Right lobe of liver (tissue), 6 donors: ENCODE measurements at regions not wholly inside any gene's neighbourhood (a gene's known extent, or its start where the extent isn't known, plus 50 kb on each side); places are given as distances from the start of the nearest gene placed in this dataset.

Source experiments
- ATAC-seq, 4 donors: fragments of 200-7000 bp; cut with Tn5 transposase; one replicate each; pipeline ENCODE4 v1.9.1; 2020; ENCODE audit warnings: mild to moderate bottlenecking in 4 of 4, moderate library complexity in 4 of 4
- DNase-seq, 3 donors: peaks; one replicate each; pipeline ENCODE4 v3.0.0-alpha.2; 2020
- H3K27ac ChIP-seq, 3 donors: fragments of 200-600 bp; one replicate each; pipeline ENCODE4 v1.8.0; 2022
- H3K27me3 ChIP-seq, 2 donors: fragments of 200-600 bp; one replicate each; pipeline ENCODE4 v1.8.0; 2022
- H3K36me3 ChIP-seq, 4 donors: fragments of 200-600 bp; sonication (generic) in 1 of 4; one replicate each; pipeline versions ENCODE4 v1.5.1 to v1.8.0; 2017 to 2022; ENCODE audit warnings: control low read depth in 1 of 4
- H3K4me1 ChIP-seq, 4 donors: fragments of 200-600 bp; sonication (generic) in 1 of 4; one replicate each; pipeline versions ENCODE4 v1.5.1 to v1.8.0; 2017 to 2022; ENCODE audit warnings: control low read depth in 1 of 4
- H3K4me3 ChIP-seq, 3 donors: fragments of 200-600 bp; one replicate each; pipeline ENCODE4 v1.8.0; 2022
- H3K9me3 ChIP-seq, 4 donors: fragments of 200-600 bp; sonication (generic) in 1 of 4; one replicate each; pipeline versions ENCODE4 v1.5.1 to v1.8.0; 2017 to 2022; ENCODE audit warnings: control low read depth in 1 of 4
- POLR2A ChIP-seq: fragments of 450-650 bp; IDR thresholded peaks from one replicate; pipeline ENCODE4 v1.6.1; 2017; ENCODE audit warnings: antibody characterized with exemption, mild to moderate bottlenecking
- WGBS: methylation state at CpG from one replicate; pipeline ENCODE4 v1.1.6; 2018; ENCODE audit warnings: low coverage, low lambda C conversion rate; ENCODE audit not compliant: insufficient coverage; ENCODE audit errors: missing lambda C conversion rate; 5-methylcytosine and 5-hydroxymethylcytosine counted together
- intact Hi-C, 2 donors: fragments of 100-400 bp; cut with DNase I; formaldehyde crosslinking; loops; one replicate each; pipeline versions ENCODE4 v1.11.2 to v1.14.1; 2022
- TF ChIP-seq, protein P1 (sequence below), 4 donors: fragments of 200-600 bp in 3 of 4; fragments of 450-650 bp in 1 of 4; IDR thresholded peaks; one replicate each; pipeline versions ENCODE4 v1.5.1 to v1.8.0; 2016 to 2022; ENCODE audit warnings: antibody characterized with exemption in 4 of 4, mild to moderate bottlenecking in 2 of 4
- donor health status: DM: no; HTN: yes; CAD: no.
- donor health status: DM: no; HTN: no; CAD: no.
- donor health status: DM: no; HTN: no; CAD: no.
- donor health status: DM: no; HTN: yes; CAD: no.
- donor health status: DM: no; HTN: yes; CAD: no.

DNA sequence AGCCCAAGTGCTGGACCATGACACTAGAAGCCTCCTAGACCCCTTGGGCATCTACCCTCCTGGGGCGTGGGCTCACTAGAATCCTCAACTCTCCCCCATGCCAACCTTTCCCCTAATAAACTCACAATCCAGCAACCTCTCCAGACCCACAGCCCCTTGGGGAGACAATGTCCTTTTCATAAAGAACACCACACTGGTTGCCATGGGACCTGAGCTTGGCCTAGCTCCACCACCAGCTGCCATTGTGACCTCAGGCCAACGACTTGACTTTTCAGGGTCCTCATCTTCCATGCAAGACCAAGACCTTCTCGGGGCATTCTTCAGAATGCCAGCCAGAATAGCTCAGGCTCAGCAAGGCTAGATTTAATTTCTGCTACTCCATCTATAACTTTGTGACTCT lies 128.1 kb upstream of the NPAS2 start:
- intact Hi-C loops, result no loop called here
- no peak for ATAC-seq
- H3K4me1 ChIP-seq, result no peaks in the 10 kb centered on the region
- H3K36me3 ChIP-seq, result no peaks in the 10 kb centered on the region
- 60% methylated on average over 1 of the region's 3 CpGs for WGBS
- H3K27ac ChIP-seq, result no peak overlapping the region
- no peak overlapping the region for H3K4me3 ChIP-seq
- peaks cover 0 to 2% (median 0%) of the 10 kb centered on the region in 4 donors for H3K9me3 ChIP-seq
- no peak for TF ChIP-seq POLR2A
- TF ChIP-seq, protein P1, sequence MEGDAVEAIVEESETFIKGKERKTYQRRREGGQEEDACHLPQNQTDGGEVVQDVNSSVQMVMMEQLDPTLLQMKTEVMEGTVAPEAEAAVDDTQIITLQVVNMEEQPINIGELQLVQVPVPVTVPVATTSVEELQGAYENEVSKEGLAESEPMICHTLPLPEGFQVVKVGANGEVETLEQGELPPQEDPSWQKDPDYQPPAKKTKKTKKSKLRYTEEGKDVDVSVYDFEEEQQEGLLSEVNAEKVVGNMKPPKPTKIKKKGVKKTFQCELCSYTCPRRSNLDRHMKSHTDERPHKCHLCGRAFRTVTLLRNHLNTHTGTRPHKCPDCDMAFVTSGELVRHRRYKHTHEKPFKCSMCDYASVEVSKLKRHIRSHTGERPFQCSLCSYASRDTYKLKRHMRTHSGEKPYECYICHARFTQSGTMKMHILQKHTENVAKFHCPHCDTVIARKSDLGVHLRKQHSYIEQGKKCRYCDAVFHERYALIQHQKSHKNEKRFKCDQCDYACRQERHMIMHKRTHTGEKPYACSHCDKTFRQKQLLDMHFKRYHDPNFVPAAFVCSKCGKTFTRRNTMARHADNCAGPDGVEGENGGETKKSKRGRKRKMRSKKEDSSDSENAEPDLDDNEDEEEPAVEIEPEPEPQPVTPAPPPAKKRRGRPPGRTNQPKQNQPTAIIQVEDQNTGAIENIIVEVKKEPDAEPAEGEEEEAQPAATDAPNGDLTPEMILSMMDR (IDR thresholded peaks at IDR 0.05), result no peak
- DNase-seq, result no peak
- H3K27me3 ChIP-seq, result no peaks in the 10 kb centered on the region

DNA sequence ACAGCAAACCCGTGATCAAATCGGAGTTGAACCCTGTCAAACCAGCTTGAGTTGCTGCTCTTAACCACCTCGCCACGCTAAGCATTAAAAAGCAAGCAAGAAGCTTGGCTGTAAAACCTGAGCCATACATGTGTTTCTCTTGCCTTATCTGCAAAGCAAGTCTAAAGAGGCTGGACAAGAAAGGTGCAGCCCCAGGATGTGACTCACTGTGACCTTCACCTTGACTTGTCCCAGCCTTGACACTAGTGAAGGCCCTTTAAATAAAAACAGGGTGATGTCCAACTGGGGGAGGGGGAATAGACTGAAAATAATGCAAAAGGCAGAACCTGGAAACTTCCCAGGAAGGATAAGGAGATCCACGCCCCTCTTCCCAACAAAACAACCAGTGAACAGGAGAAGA lies 127.6 kb upstream of the NPAS2 start:
- Histone ChIP-seq H3K27ac (no peak overlapping the region), H3K4me1 (no peaks in the 10 kb centered on the region), H3K36me3 (no peaks in the 10 kb centered on the region), H3K4me3 (no peak overlapping the region), H3K9me3 (no peaks in the 10 kb centered on the region), H3K27me3 (no peaks in the 10 kb centered on the region)
- ATAC-seq (no peak), DNase-seq (no peak)
- no peak for TF ChIP-seq POLR2A
- TF ChIP-seq, protein P1 (IDR thresholded peaks at IDR 0.05), result no peak
- intact Hi-C loops, result no loop called here
- 93% methylated on average over 5 of the region's 5 CpGs for WGBS

DNA sequence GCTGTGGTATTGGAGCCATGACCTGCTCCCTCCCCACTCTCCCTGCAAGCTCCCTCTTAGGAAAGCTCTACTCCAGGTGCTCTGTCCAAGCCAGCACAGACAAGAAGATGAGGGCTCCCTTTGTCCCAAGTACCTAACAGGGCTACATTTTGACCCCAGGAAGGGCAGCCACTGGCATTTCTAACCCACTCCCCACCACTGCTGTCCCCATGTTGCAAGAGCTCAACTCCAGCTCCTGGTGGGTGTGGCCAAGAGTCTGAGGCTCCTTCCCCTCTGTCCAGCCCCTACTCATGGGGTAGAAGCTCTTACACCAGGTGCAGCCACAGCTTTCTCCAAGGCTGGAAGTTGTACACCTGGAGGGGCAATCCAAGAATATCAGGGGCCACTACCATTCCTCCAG lies 127.0 kb upstream of the NPAS2 start:
- ATAC-seq (no peak), DNase-seq (no peak)

DNA sequence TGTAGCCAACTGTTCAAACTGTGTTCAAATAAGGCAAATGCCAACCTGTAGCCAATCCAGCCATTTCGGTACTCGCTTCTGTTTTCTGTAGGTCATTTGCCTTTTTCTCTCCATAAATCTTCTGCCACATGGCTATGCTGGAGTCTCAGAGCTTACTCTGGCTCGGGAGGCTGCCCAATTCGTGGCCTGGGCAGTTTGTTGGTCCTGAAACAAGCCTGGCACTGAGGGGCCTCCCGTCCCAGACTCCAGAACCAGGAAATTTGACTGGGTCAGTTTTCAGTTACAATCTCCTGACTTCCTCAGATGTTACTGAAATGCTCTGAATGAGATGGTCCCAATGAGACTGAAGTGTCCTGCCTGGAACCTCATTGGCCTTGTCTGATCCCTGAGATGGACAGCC lies 120.8 kb upstream of the NPAS2 start:
- H3K4me1 ChIP-seq, result no peaks in the 10 kb centered on the region
- H3K36me3 ChIP-seq, result no peaks in the 10 kb centered on the region
- ATAC-seq (no peak), DNase-seq (no peak)
- WGBS, result 53% methylated on average over 4 of the region's 5 CpGs
- no peak overlapping the region for H3K4me3 ChIP-seq
- no peak overlapping the region for H3K27ac ChIP-seq
- no peaks in the 10 kb centered on the region for H3K9me3 ChIP-seq
- H3K27me3 ChIP-seq, result no peaks in the 10 kb centered on the region
- intact Hi-C loops, result no loop called here
- TF ChIP-seq POLR2A, result no peak
- TF ChIP-seq, protein P1 (IDR thresholded peaks at IDR 0.05), result no peak

More for the DNA sequence above, 127.0 kb upstream of the NPAS2 start:
- intact Hi-C loops, result no loop called here
- Histone ChIP-seq H3K9me3 (no peaks in the 10 kb centered on the region), H3K27ac (no peak overlapping the region), H3K4me1 (no peaks in the 10 kb centered on the region), H3K36me3 (no peaks in the 10 kb centered on the region), H3K4me3 (no peak overlapping the region), H3K27me3 (no peaks in the 10 kb centered on the region)
- TF ChIP-seq, protein P1 (IDR thresholded peaks at IDR 0.05), result no peak
- TF ChIP-seq POLR2A, result no peak

DNA sequence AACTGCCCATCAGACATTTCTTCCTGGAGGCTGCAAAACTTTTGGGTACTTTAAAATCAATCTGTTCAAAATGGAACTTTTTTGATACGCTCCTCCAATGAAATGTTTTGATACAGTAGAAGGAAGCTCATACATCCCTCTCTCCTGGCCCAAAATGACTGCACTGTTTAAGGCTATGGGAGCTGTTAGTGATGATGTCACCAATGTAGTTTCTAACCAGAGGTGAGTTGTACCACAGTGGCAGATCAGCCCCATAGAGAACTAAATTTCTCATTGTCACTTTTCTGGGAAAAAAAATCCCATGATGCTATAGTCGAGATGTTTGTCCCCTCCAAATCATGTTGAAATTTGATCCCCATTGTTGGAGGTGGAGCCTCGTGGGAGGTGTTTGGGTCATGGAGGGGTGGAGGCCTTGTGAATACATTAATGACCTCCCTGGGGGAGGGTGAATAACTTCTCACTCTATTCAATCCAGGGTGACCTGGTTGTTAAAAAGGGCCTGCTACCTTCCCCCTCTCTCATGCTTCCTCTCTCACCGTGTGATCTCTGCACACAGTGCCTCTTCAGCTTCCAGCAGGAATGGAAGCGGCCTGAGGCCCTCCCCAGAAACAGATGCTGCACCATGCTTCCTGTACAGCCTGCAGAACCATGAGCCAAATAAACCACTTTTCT lies 117.4 kb upstream of the NPAS2 start:
- DNase-seq (no peak), ATAC-seq (no peak)
- Histone ChIP-seq H3K9me3 (no peaks in the 10 kb centered on the region), H3K27me3 (no peaks in the 10 kb centered on the region), H3K27ac (no peak overlapping the region), H3K4me3 (no peak overlapping the region), H3K36me3 (no peaks in the 10 kb centered on the region), H3K4me1 (no peaks in the 10 kb centered on the region)
- WGBS, result 32% methylated on average over 4 of the region's 5 CpGs
- intact Hi-C loops, result no loop called here
- TF ChIP-seq POLR2A, result no peak
- TF ChIP-seq, protein P1 (IDR thresholded peaks at IDR 0.05), result no peak
